PC-9 (cell line): ENCODE measurements at regions not wholly inside any gene's neighbourhood (a gene's known extent, or its start where the extent isn't known, plus 50 kb on each side); places are given as distances from the start of the nearest gene placed in this dataset.

Experiments used
- BruUV-seq: library from RNA; stranded (reverse); fragments of 400-500 nt; replicated peaks from 2 replicates; lab custom pipeline; 2021; lab: Mats Ljungman, UMichigan
- CTCF ChIA-PET: fragments of 300-600 bp; sonication (Branson Sonifier 250); formaldehyde crosslinking; loops from one replicate; lab custom pipeline; 2022; ENCODE audit warnings: antibody characterized with exemption; lab: Charles Lee
- POLR2A ChIA-PET: fragments of 300-600 bp; sonication (Branson Sonifier 250); formaldehyde crosslinking; loops from one replicate; lab custom pipeline; 2022; ENCODE audit warnings: antibody characterized with exemption; ENCODE audit not compliant: unreplicated experiment; lab: Charles Lee
- DNase-seq, 2 experiments: peaks; one replicate each; pipeline versions ENCODE4 v3.0.0 to v3.0.0-alpha.2; 2015 to 2022; ENCODE audit warnings: mixed read lengths in 1 of 2
- H2AFZ ChIP-seq: fragments of 200-600 bp; sonication (generic); 2 replicates; pipeline ENCODE4 v1.8.1; 2017; ENCODE audit warnings: antibody characterized with exemption
- H3F3A ChIP-seq: fragments of 200-600 bp; sonication (generic); 2 replicates; pipeline ENCODE4 v1.8.1; 2017; ENCODE audit warnings: antibody characterized with exemption, mild to moderate bottlenecking, low read depth; ENCODE audit not compliant: insufficient read depth
- H3K27ac ChIP-seq: fragments of 200-600 bp; sonication (generic); 2 replicates; pipeline ENCODE4 v1.6.1; 2016; ENCODE audit warnings: mixed run types
- H3K27me3 ChIP-seq: fragments of 200-600 bp; sonication (generic); 2 replicates; pipeline ENCODE4 v1.6.1; 2016; ENCODE audit warnings: low read depth, mixed run types; ENCODE audit not compliant: insufficient read depth
- H3K36me3 ChIP-seq: fragments of 200-600 bp; sonication (generic); 2 replicates; pipeline ENCODE4 v1.6.1; 2016; ENCODE audit warnings: low read depth, mixed run types
- H3K4me1 ChIP-seq: fragments of 200-600 bp; sonication (generic); replicated peaks from 2 replicates; pipeline ENCODE4 v1.6.1; 2016; ENCODE audit warnings: mixed run types; ENCODE audit not compliant: insufficient read depth
- H3K4me2 ChIP-seq: fragments of 200-600 bp; sonication (generic); 2 replicates; pipeline ENCODE4 v1.6.1; 2017; ENCODE audit warnings: mixed run types
- H3K4me3 ChIP-seq: fragments of 200-600 bp; sonication (generic); 2 replicates; pipeline ENCODE4 v1.6.1; 2016; ENCODE audit warnings: mixed run types
- H3K79me2 ChIP-seq: fragments of 200-600 bp; sonication (generic); 2 replicates; pipeline ENCODE4 v1.6.1; 2017; ENCODE audit warnings: low read depth, mixed run types
- H3K9me2 ChIP-seq: fragments of 200-600 bp; sonication (generic); 2 replicates; pipeline ENCODE4 v1.8.1; 2017; ENCODE audit warnings: mild to moderate bottlenecking; ENCODE audit not compliant: insufficient read depth
- H3K9me3 ChIP-seq: fragments of 200-600 bp; sonication (generic); 2 replicates; pipeline ENCODE4 v1.8.1; 2016; ENCODE audit warnings: low read depth; ENCODE audit not compliant: insufficient read depth
- H4K20me1 ChIP-seq: fragments of 200-600 bp; sonication (generic); 2 replicates; pipeline ENCODE4 v1.8.1; 2017; ENCODE audit not compliant: insufficient read depth
- EZH2 ChIP-seq: fragments of 200-600 bp; sonication (generic); IDR thresholded peaks from 2 replicates; pipeline ENCODE4 v1.8.0; 2017; ENCODE audit warnings: antibody characterized with exemption, low read depth
- intact Hi-C: fragments of 100-400 bp; cut with micrococcal nuclease; formaldehyde crosslinking; loops from one replicate; pipeline ENCODE4 v1.10.0; 2022; ENCODE audit not compliant: unreplicated experiment
- TF ChIP-seq, protein P1 (sequence below): fragments of 200-600 bp; sonication (generic); conservative IDR thresholded peaks from 2 replicates; pipeline ENCODE4 v1.6.1; 2017; ENCODE audit warnings: mixed run types, antibody characterized with exemption, mild to moderate bottlenecking, moderate library complexity

DNA sequence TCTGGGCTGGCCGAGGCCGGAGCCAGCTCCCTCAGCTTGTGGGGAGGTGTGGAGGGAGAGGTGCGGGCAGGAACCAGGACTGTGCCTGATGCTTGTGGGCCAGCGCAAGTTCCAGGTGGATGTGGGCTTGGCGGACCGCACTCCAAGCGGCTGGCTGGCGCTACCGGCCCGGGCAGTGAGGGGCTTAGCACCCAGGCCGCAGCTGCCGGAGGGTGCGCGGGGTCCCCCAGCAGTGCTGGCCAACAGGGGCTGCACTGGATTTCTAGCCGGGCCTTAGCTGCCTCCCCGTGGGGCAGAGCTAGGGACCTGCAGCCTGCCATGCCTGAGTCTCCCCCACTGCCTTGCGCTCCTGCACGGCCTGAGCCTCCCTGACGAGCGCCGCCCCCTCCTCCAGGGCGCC, 242.8 kb downstream of the CCSER2 start:
- peaks cover 41% of the 10 kb centered on the region for H3K27me3 ChIP-seq
- DNase-seq: no peak
- POLR2A ChIA-PET: no interaction called here
- H4K20me1 ChIP-seq: no peaks in the 10 kb centered on the region
- no peak overlapping the region for H2AFZ ChIP-seq
- intact Hi-C loops: no loop called here
- H3K27ac ChIP-seq: no peak overlapping the region
- TF ChIP-seq, protein P1, sequence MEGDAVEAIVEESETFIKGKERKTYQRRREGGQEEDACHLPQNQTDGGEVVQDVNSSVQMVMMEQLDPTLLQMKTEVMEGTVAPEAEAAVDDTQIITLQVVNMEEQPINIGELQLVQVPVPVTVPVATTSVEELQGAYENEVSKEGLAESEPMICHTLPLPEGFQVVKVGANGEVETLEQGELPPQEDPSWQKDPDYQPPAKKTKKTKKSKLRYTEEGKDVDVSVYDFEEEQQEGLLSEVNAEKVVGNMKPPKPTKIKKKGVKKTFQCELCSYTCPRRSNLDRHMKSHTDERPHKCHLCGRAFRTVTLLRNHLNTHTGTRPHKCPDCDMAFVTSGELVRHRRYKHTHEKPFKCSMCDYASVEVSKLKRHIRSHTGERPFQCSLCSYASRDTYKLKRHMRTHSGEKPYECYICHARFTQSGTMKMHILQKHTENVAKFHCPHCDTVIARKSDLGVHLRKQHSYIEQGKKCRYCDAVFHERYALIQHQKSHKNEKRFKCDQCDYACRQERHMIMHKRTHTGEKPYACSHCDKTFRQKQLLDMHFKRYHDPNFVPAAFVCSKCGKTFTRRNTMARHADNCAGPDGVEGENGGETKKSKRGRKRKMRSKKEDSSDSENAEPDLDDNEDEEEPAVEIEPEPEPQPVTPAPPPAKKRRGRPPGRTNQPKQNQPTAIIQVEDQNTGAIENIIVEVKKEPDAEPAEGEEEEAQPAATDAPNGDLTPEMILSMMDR: no peak
- no peak for TF ChIP-seq EZH2
- no peaks in the 10 kb centered on the region for H3K79me2 ChIP-seq
- no peaks in the 10 kb centered on the region for H3K4me1 ChIP-seq
- no peaks in the 10 kb centered on the region for H3F3A ChIP-seq
- no peaks in the 10 kb centered on the region for H3K9me2 ChIP-seq
- CTCF ChIA-PET: no interaction called here
- no peaks in the 10 kb centered on the region for H3K36me3 ChIP-seq
- H3K9me3 ChIP-seq: no peaks in the 10 kb centered on the region
- BruUV-seq: no TSS peak
- no peak overlapping the region for H3K4me3 ChIP-seq
- no peak overlapping the region for H3K4me2 ChIP-seq

DNA sequence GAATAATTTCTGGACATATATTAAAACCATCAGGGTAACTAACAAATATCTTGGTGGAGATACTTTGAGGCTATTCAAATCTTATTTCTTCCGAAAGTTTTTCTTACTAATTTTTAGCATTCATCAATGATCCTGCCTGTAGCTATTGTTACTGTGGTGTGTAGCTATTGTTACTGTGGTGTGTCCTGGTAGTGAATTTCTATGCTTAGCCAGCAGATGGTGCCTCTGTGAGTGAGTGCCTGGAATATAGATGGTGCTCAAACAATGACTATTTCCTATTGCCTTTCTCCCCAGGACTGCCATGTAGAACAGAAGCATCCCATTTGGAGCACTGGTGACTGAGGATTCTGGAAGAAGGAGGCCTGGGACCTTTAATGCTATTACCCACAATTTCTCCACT, 245.7 kb downstream of the CCSER2 start:
- Histone ChIP-seq H3K4me3 (no peak overlapping the region), H3K79me2 (no peaks in the 10 kb centered on the region), H3K9me3 (peaks cover 3% of the 10 kb centered on the region; the same call in 1 of the 2 replicates), H4K20me1 (no peaks in the 10 kb centered on the region), H3K4me2 (no peak overlapping the region), H3K27me3 (peaks cover 31% of the 10 kb centered on the region), H2AFZ (no peak overlapping the region), H3K27ac (no peak overlapping the region), H3K9me2 (no peaks in the 10 kb centered on the region), H3K4me1 (no peaks in the 10 kb centered on the region), H3K36me3 (no peaks in the 10 kb centered on the region), H3F3A (no peaks in the 10 kb centered on the region)
- ChIA-PET CTCF (no interaction called here), POLR2A (no interaction called here)
- no peak for DNase-seq
- no TSS peak for BruUV-seq
- no peak for TF ChIP-seq EZH2
- TF ChIP-seq, protein P1: peak; percentile 50; the same call in 1 of the 2 replicates
- intact Hi-C loops: no loop called here

DNA sequence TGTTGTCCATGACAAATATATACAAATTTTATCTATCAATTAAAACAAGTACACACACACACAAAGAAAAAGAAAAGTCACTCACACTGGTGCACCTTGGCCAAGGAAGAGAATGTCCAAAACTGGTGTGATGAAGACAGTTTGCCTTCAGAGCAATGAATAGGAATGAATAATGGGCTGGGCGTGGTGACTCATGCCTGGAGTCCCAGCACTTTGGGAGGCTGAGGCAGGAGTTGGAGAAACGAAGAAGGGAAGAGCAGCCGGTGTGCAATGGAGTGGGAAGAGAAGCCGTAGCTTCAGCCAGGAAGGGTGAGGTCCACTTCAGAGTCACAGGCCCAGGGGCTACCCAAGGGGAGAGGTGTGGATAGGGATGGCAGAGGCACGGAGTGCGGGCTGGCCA, 253.6 kb downstream of the CCSER2 start:
- Histone ChIP-seq H3K27ac (no peak overlapping the region), H3K9me3 (no peaks in the 10 kb centered on the region), H3K4me1 (no peaks in the 10 kb centered on the region), H3K9me2 (no peaks in the 10 kb centered on the region), H3K4me3 (no peak overlapping the region), H2AFZ (no peak overlapping the region), H4K20me1 (no peaks in the 10 kb centered on the region), H3K27me3 (peaks cover 58% of the 10 kb centered on the region), H3K79me2 (no peaks in the 10 kb centered on the region), H3F3A (no peaks in the 10 kb centered on the region), H3K4me2 (no peak overlapping the region), H3K36me3 (no peaks in the 10 kb centered on the region)
- BruUV-seq: no TSS peak
- TF ChIP-seq EZH2: no peak
- TF ChIP-seq, protein P1: no peak
- intact Hi-C loops: no loop called here
- ChIA-PET CTCF (interaction anchor here (0.7 kb wide), 1 partner anchor 520 kb away, joined by 4 read pairs; no protein-coding TSS in a partner anchor), POLR2A (no interaction called here)
- DNase-seq: no peak
